ENCODE measurements at regions not wholly inside any gene's neighbourhood (a gene's known extent, or its start where the extent isn't known, plus 50 kb on each side); places are given as distances from the start of the nearest gene placed in this dataset.

DNA sequence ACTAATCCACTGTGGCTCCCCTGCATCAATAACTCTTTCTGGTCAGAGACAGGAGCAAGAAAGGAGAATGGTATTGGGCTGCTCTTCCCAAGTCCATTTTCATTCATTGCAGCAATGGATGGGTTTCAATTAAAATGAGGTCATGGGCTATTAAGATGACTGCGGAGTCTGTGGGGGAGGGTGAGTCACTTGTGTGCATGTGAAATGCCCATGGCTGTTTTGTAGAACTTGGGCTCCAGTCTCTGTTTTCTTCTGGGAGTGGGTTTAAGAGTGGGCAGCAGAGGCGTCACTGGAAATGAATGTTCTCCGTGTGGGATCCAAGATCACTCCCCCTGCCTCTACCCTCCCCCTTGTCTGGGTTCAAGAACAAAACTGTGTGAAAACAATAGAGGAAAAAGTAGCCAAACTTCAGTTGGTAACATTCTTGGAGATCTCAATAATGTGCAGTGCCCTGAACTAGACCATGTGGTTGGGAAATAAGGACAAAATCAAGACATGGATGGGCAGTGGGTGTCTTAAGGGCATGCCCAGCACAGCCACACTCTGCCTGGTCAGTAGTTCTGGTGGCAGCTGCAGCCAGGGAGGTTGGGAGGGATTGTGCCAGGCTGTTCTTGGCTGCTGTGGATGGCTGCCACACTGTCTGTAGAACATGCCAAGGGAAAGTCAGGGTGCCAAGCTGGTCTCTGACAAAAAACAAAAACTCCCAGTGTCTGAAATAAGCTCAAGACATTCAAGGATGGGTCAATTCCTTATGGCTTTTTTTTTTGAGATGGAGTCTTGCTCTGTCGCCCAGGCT is 68.2 kb upstream of the CXCR4 start:
- Histone ChIP-seq H3K27ac (ENCODE audit: low read length) (no peak overlapping the region), H3K4me1 (ENCODE audit: control insufficient read depth in 1 of 2, insufficient read depth in 2 of 2, low read length in 2 of 2) (no peaks in the 10 kb centered on the region)

DNA sequence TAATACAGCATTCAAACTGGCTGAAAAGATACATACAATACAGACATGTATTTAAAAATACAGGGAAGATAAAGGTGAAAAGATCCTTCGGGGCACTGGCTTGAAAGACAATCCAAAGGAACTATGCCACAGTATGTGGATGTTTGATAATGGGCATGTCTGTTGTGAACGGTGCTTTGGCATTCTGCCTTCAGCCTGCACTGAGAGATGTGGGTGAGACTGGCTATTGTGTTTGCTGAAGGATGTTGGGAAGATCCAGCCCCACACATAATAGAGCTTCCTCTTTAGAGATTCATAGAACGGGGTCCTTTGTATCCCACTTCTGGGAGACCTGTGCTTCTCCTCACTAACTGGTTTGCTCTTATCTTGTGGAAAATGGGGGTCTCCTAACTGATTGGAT is 65.1 kb upstream of the CXCR4 start:
- Histone ChIP-seq H3K4me1 (ENCODE audit: control insufficient read depth in 1 of 2, insufficient read depth in 2 of 2, low read length in 2 of 2) (no peaks in the 10 kb centered on the region), H3K27me3 (ENCODE audit: low read depth, low read length) (no peaks in the 10 kb centered on the region), H3K4me3 (ENCODE audit: low read depth in 1 of 2, low read length in 2 of 2) (no peak overlapping the region), H3K36me3 (ENCODE audit: control insufficient read depth in 1 of 2, insufficient read depth in 2 of 2, low read length in 2 of 2) (no peaks in the 10 kb centered on the region), H3K27ac (ENCODE audit: low read length) (no peak overlapping the region), H3K9me3 (ENCODE audit: control insufficient read depth in 1 of 2, low read length in 2 of 2) (peaks cover 0 to 6% of the 10 kb centered on the region in 2 donors)

More for the DNA sequence above, 68.2 kb upstream of the CXCR4 start:
- Histone ChIP-seq H3K36me3 (ENCODE audit: control insufficient read depth in 1 of 2, insufficient read depth in 2 of 2, low read length in 2 of 2) (no peaks in the 10 kb centered on the region), H3K9me3 (ENCODE audit: control insufficient read depth in 1 of 2, low read length in 2 of 2) (no peaks in the 10 kb centered on the region), H3K4me3 (ENCODE audit: low read depth in 1 of 2, low read length in 2 of 2) (no peak overlapping the region), H3K27me3 (ENCODE audit: low read depth, low read length) (no peaks in the 10 kb centered on the region)

DNA sequence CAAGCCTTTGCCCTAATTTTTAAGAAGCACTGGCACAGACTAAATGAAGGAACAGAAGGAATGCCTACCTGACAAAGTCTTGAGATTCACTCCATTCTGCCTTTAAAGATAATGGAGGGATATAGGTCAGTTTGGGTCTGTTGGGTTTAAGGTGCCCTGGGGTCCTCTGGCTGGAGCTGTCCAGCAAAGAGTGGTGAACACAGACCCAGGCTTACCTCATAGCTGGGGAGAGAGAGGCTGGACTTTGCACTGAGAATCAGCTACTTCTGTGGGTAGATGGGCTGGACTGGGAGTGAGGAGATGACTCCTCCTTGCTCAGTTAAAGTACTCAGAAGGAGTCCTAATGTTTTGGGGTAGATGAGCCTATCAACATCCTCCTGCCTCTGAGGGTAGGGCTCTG is 64.4 kb upstream of the CXCR4 start:
- Histone ChIP-seq H3K27me3 (ENCODE audit: low read depth, low read length) (no peaks in the 10 kb centered on the region), H3K36me3 (ENCODE audit: control insufficient read depth in 1 of 2, insufficient read depth in 2 of 2, low read length in 2 of 2) (no peaks in the 10 kb centered on the region), H3K9me3 (ENCODE audit: control insufficient read depth in 1 of 2, low read length in 2 of 2) (peaks cover 0 to 6% of the 10 kb centered on the region in 2 donors), H3K4me1 (ENCODE audit: control insufficient read depth in 1 of 2, insufficient read depth in 2 of 2, low read length in 2 of 2) (no peaks in the 10 kb centered on the region), H3K27ac (ENCODE audit: low read length) (no peak overlapping the region), H3K4me3 (ENCODE audit: low read depth in 1 of 2, low read length in 2 of 2) (no peak overlapping the region)

DNA sequence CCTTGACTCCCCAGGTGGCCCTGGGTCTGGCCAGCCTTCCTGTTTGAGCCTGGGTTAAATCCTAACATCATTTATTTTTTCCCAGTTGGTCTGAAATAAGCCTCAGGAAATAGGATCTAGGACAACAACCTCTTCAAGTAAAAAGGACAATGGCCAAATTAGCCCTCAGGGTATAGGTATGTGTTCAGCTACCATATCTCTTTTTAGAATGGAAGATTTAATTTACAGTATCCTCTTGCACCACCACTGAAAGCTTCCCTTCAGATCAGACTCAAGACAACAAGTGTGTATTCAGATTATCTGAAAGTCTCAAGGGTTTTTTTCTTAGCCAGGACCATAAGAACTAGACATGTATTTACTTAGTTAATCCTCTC is 61.6 kb upstream of the CXCR4 start:
- Histone ChIP-seq H3K27me3 (ENCODE audit: low read depth, low read length) (no peaks in the 10 kb centered on the region), H3K9me3 (ENCODE audit: control insufficient read depth in 1 of 2, low read length in 2 of 2) (peaks cover 0 to 6% of the 10 kb centered on the region in 2 donors), H3K4me3 (ENCODE audit: low read depth in 1 of 2, low read length in 2 of 2) (no peak overlapping the region)

DNA sequence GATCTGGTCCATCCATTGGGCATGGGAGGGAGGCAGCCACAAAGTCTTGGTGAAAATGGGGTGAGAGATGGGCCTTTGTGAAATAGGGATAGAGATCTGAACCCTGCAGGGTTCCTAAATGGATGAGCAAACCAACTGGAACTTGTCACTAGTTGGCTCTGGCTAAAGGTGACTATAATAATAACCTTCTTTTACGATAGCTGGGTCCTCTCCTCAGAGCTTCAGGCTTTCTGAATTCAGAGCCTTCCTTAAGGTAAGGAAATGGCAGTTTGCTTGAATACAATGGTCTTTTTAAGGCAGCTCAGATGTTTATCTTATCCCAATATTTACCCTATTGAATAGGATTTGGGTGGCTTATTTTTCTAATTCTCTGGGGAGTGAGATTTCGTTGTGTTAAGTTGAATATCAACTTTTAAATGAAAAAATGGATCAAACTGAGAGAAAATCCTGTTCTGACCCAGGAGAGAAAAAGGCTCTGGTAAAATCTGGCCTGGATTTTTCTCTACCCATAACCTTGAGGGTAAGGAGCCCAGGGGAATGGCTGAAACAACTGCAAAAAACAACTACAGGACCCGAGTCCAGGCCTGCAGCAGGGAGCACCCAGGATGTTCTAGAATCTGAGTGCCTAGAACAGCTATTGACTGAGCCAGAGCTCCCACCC is 61.1 kb upstream of the CXCR4 start:
- H3K9me3 ChIP-seq (ENCODE audit: control insufficient read depth in 1 of 2, low read length in 2 of 2): peaks cover 0 to 6% of the 10 kb centered on the region in 2 donors
- H3K27ac ChIP-seq (ENCODE audit: low read length): no peak overlapping the region
- H3K27me3 ChIP-seq (ENCODE audit: low read depth, low read length): no peaks in the 10 kb centered on the region
- no peak overlapping the region for H3K4me3 ChIP-seq (ENCODE audit: low read depth in 1 of 2, low read length in 2 of 2)
- H3K36me3 ChIP-seq (ENCODE audit: control insufficient read depth in 1 of 2, insufficient read depth in 2 of 2, low read length in 2 of 2): no peaks in the 10 kb centered on the region
- H3K4me1 ChIP-seq (ENCODE audit: control insufficient read depth in 1 of 2, insufficient read depth in 2 of 2, low read length in 2 of 2): no peaks in the 10 kb centered on the region

More for the DNA sequence above, 61.6 kb upstream of the CXCR4 start:
- Histone ChIP-seq H3K36me3 (ENCODE audit: control insufficient read depth in 1 of 2, insufficient read depth in 2 of 2, low read length in 2 of 2) (no peaks in the 10 kb centered on the region), H3K4me1 (ENCODE audit: control insufficient read depth in 1 of 2, insufficient read depth in 2 of 2, low read length in 2 of 2) (no peaks in the 10 kb centered on the region), H3K27ac (ENCODE audit: low read length) (no peak overlapping the region)

DNA sequence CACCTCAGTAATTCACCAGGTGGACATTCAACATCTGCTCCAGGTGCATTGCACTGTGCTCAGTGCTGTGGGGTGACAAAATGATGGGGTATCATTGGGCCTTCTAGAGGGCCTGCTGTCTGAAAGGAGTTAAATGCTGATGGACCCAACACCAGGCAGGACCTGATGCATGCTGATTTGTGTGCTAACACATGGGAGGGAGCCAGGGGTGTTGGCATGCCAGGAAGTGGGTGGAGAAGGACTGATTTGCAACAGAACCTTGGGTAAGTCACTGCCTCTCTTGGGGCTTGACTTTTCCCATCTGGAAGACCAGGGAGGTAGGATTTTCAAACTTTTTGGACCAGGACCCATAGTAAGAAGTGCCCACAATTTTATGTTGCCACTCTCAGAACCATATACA is 57.9 kb upstream of the CXCR4 start:
- H3K4me1 ChIP-seq (ENCODE audit: control insufficient read depth in 1 of 2, insufficient read depth in 2 of 2, low read length in 2 of 2): no peaks in the 10 kb centered on the region
- no peak overlapping the region for H3K4me3 ChIP-seq (ENCODE audit: low read depth in 1 of 2, low read length in 2 of 2)
- H3K36me3 ChIP-seq (ENCODE audit: control insufficient read depth in 1 of 2, insufficient read depth in 2 of 2, low read length in 2 of 2): no peaks in the 10 kb centered on the region
- peaks cover 0 to 5% of the 10 kb centered on the region in 2 donors for H3K9me3 ChIP-seq (ENCODE audit: control insufficient read depth in 1 of 2, low read length in 2 of 2)
- no peak overlapping the region for H3K27ac ChIP-seq (ENCODE audit: low read length)
- no peaks in the 10 kb centered on the region for H3K27me3 ChIP-seq (ENCODE audit: low read depth, low read length)

DNA sequence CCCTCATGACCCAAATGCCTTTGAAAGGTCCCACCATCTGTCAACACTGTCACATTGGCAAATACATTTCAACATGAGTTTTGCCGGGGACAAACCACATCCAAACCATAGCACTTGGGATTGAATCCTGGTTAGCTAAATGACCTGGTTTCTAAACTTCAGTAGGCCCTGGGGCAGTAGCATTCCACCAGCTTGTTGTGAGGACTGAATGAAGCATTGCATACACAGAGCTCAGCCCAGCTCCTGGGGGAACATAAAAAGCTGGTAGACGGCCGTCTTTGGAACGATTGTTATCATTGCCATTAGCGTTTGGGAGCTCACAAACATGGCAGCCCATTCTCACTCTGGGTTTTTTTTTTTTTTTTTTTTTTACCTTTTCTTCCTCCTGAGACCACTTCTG is 57.5 kb upstream of the CXCR4 start:
- no peaks in the 10 kb centered on the region for H3K4me1 ChIP-seq (ENCODE audit: control insufficient read depth in 1 of 2, insufficient read depth in 2 of 2, low read length in 2 of 2)
- no peak overlapping the region for H3K4me3 ChIP-seq (ENCODE audit: low read depth in 1 of 2, low read length in 2 of 2)
- H3K36me3 ChIP-seq (ENCODE audit: control insufficient read depth in 1 of 2, insufficient read depth in 2 of 2, low read length in 2 of 2): no peaks in the 10 kb centered on the region
- no peaks in the 10 kb centered on the region for H3K27me3 ChIP-seq (ENCODE audit: low read depth, low read length)
- H3K27ac ChIP-seq (ENCODE audit: low read length): no peak overlapping the region
- H3K9me3 ChIP-seq (ENCODE audit: control insufficient read depth in 1 of 2, low read length in 2 of 2): peaks cover 0 to under 1% of the 10 kb centered on the region in 2 donors

DNA sequence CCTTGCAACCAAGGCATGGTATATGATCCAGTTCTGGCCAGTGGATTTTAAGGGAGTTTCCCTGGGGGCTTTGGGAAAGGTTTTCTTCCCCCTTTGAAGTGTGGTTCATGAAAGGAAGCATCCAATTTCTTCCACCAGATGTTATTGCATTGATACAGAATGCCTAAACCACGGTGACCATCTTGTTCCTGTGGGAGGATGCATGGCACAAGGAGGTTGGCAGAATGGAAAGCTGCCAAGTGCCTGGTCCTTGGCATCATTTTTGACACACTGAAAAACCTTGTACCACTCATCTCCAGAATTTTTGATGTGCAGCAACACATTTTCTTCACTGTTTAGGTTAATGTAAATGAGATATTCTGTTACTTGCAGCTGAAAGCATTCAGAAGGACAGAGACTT is 55.2 kb upstream of the CXCR4 start:
- Histone ChIP-seq H3K9me3 (ENCODE audit: control insufficient read depth in 1 of 2, low read length in 2 of 2) (no peaks in the 10 kb centered on the region), H3K36me3 (ENCODE audit: control insufficient read depth in 1 of 2, insufficient read depth in 2 of 2, low read length in 2 of 2) (no peaks in the 10 kb centered on the region), H3K27me3 (ENCODE audit: low read depth, low read length) (no peaks in the 10 kb centered on the region), H3K27ac (ENCODE audit: low read length) (no peak overlapping the region), H3K4me3 (ENCODE audit: low read depth in 1 of 2, low read length in 2 of 2) (no peak overlapping the region), H3K4me1 (ENCODE audit: control insufficient read depth in 1 of 2, insufficient read depth in 2 of 2, low read length in 2 of 2) (no peaks in the 10 kb centered on the region)

DNA sequence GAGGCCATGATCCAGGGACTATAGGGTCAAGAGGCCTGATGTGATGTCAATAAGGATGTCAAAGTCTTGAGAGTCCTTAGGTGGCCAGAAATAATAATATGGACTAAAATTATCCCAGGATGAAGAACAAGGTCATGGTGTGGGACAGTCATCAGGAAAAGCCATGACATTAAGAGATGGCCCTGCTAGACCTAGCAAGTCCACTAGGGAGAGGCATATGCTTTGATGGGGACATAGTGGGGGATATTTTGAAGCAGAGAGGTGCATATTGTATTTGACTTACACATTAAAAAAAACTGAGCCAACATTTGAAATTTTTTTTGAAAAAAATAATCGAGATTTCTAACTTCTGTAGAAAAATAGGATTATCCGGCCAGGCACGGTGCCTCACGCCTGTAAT is 53.3 kb upstream of the CXCR4 start:
- Histone ChIP-seq H3K27me3 (ENCODE audit: low read depth, low read length) (no peaks in the 10 kb centered on the region), H3K27ac (ENCODE audit: low read length) (no peak overlapping the region), H3K4me3 (ENCODE audit: low read depth in 1 of 2, low read length in 2 of 2) (no peak overlapping the region), H3K4me1 (ENCODE audit: control insufficient read depth in 1 of 2, insufficient read depth in 2 of 2, low read length in 2 of 2) (no peaks in the 10 kb centered on the region), H3K36me3 (ENCODE audit: control insufficient read depth in 1 of 2, insufficient read depth in 2 of 2, low read length in 2 of 2) (no peaks in the 10 kb centered on the region), H3K9me3 (ENCODE audit: control insufficient read depth in 1 of 2, low read length in 2 of 2) (no peaks in the 10 kb centered on the region)

DNA sequence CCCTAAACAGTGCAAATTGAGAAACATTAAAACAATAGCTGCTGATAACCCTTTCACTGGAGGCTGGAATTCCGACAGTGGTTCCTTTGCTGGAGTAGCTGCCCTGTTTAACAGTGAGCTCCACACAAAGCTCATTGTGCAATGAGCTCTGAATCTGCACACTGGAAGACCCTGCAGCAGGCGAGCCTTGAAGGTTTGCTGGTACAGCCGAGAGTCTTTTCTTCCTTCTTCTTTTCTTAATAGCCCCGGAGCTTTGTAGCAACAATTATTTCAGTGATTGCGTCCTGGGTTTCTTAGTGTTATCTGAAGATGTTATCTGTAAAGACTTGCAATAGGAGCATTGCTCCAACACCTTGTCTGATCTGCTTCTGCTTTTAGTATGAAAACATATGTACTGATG is 50.8 kb upstream of the CXCR4 start:
- Histone ChIP-seq H3K27me3 (ENCODE audit: low read depth, low read length) (no peaks in the 10 kb centered on the region), H3K9me3 (ENCODE audit: control insufficient read depth in 1 of 2, low read length in 2 of 2) (no peaks in the 10 kb centered on the region), H3K4me3 (ENCODE audit: low read depth in 1 of 2, low read length in 2 of 2) (no peak overlapping the region), H3K27ac (ENCODE audit: low read length) (no peak overlapping the region), H3K4me1 (ENCODE audit: control insufficient read depth in 1 of 2, insufficient read depth in 2 of 2, low read length in 2 of 2) (no peaks in the 10 kb centered on the region), H3K36me3 (ENCODE audit: control insufficient read depth in 1 of 2, insufficient read depth in 2 of 2, low read length in 2 of 2) (no peaks in the 10 kb centered on the region)

DNA sequence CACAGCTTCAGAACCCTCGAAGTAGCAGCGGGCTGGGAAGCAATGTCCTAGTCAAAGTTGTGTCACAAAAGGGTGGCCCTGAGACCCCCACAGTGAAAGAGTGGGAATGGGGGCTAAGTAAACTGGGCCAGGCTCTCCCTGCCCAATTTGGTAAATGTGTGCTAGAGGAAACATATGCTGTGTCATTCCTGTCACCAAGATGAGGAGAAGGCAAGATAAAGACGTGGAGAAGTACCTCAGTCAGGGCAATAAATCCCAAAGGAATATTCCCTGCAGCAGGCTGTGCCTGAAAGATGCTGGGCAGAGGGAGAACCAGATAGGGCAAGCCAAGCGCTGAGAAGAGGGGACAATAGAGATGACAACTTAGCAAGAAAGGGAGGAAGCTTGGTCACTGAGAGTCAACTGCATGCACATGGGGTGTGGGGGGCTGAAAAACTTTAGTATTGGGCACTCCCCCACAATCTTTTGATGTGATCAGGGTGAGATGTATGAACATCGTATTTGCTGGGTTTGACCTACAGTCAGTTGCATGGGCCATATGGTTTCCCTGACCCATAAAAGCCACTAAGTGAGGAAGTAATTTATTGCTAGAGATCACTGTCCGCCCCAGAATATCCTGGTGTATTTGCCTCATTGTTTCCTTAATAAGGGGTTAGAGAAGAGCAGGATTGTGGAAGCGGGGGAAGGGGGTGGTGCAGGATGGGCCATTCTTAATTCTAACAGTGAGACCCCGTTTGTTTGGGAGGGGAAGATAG is 49.9 kb upstream of the CXCR4 start:
- H3K27ac ChIP-seq (ENCODE audit: low read length): no peak overlapping the region
- H3K9me3 ChIP-seq (ENCODE audit: control insufficient read depth in 1 of 2, low read length in 2 of 2): no peaks in the 10 kb centered on the region
- H3K36me3 ChIP-seq (ENCODE audit: control insufficient read depth in 1 of 2, insufficient read depth in 2 of 2, low read length in 2 of 2): no peaks in the 10 kb centered on the region
- no peaks in the 10 kb centered on the region for H3K27me3 ChIP-seq (ENCODE audit: low read depth, low read length)
- H3K4me3 ChIP-seq (ENCODE audit: low read depth in 1 of 2, low read length in 2 of 2): no peak overlapping the region
- no peaks in the 10 kb centered on the region for H3K4me1 ChIP-seq (ENCODE audit: control insufficient read depth in 1 of 2, insufficient read depth in 2 of 2, low read length in 2 of 2)
